Activated CD8-positive, alpha-beta memory T cell treated with anti-CD3 and anti-CD28 coated beads for 48 hours (primary cell): ENCODE measurements at regions not wholly inside any gene's neighbourhood (a gene's known extent, or its start where the extent isn't known, plus 50 kb on each side); places are given as distances from the start of the nearest gene placed in this dataset.
"Not testable (repeated sequence)": the region's sequence is repeated elsewhere in the genome, so short reads cannot be mapped to it uniquely, and the experiment has no call there.

Source experiments
- DNase-seq, 3 experiments: peaks; one replicate each; pipeline ENCODE4 v3.0.0-alpha.2; 2020; ENCODE audit warnings: low read depth in 2 of 3, low spot score in 2 of 3

DNA sequence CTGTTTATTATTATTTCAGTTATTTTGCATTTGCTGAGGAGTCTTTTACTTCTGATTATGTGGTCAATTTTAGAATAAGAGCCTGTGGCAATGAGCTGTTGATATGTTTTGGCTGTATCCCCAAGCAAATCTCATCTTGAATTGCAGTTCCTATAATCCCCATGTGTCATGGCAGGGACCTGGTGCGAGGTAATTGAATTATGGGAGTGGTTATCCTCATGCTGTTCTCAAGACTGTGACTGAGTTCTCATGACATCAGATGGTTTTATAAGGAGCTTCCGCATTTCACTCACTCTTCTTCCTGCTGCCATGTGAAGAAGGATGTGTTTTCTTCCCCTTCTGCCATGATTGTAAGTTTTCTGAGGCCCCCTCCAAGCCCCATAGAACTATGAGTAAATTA is 114.9 kb upstream of the SLCO6A1 start:
- DNase-seq, result no peak

GRCh38 chr5:102617191-102618187 is 118.7 kb upstream of the SLCO6A1 start:
- DNase-seq, result no peak

GRCh38 chr5:102622262-102622661 is 123.5 kb upstream of the SLCO6A1 start:
- DNase-seq, result no peak

DNA sequence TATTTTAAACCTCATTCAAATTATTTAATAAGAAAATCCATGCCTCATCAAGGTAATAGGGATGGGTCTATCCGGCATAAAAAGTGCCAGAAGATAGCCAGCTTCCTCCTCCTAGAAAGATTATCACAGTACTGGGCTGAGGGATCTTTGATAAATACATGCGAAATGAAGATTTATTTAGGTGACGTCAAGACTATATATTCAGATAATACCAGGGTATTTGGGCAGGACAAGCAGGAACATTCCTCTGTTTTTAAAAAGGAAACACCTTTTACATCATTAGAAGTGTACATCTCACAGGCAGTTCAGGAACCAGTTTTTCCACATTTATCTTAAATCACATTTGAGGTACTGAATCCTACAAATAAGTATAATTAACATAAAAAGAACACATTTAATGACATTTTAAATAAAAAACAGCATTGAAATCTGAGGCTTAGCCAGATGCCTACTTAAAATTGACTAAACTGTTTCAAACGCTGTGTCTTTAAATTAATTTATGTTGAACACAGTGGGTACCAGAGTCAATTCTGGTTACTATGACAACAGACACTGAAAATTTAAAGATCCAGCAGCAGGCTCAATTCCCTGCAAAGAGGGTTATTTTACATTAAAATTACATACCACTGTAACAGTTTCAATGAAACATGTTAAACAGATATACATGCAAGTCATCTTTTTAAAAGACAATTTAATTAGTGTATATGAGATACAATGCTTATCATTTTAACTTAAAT is 124.7 kb upstream of the SLCO6A1 start:
- no peak for DNase-seq

DNA sequence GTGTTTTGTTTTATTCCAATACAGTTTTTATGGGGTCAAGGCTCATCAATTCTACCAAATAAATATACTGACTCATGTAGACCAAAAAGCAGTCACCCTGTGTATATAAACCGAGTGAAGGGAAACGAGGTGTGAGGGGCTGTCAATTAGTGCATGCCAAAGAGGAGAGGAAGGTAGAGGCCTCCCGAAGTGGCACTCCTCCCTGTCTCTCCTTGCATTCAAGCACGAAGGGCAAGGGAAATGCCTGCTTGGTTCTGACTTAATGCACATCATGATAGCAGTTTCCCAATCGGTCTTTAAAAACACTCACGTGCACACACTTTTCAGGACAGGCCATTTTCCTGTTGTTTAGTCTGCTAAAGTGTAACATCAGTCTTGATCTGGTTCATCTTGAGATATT is 125.6 kb upstream of the SLCO6A1 start:
- no peak for DNase-seq

- no peak for DNase-seq
Observed at GRCh38 chr5:102625468-102625867, 126.7 kb upstream of the SLCO6A1 start.

- no peak for DNase-seq
Observed at GRCh38 chr5:102625928-102626327, 127.1 kb upstream of the SLCO6A1 start.

GRCh38 chr5:102627315-102627714 is 127.8 kb upstream of the PAM start:
- no peak for DNase-seq

- no peak for DNase-seq
Observed at GRCh38 chr5:102628441-102629175, 126.5 kb upstream of the PAM start.

GRCh38 chr5:102629827-102630605 is 125.1 kb upstream of the PAM start:
- DNase-seq, result no peak

DNA sequence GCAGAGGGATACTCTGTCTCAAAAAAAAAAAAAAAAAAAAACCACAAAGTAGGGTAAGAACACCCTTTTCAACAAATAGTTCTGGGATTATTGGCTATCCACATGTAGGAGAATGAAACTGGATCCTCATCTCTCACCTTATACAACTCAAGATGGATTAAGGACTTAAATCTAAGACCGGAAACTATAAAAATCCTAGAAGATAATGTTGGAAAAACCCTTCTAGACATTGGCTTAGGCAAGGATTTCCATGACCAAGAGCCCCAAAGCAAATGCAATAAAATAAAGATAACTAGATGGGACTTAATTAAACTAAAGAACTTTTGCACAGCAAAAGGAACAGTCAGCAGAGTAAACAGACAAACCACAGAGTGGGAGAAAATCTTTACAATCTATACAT is 119.7 kb upstream of the PAM start:
- DNase-seq, result not testable (repeated sequence)

DNA sequence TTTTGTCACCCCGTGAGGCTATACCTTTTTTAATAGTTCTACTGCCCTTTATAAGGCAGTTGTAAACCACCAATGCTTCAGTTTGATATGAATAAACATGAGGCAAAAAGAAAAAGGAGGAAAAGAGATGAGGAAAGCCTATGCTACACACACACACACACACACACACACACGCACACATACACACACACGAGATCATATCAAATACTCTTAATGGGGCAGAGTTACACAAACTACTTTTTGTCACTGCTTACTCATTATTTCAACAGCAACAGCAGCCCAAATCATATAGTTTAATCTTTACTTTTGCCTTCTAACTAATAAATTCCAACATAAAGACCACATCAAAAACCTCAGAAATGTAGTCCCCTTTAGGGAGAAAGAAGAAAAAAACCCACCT is 116.8 kb upstream of the PAM start:
- DNase-seq, result no peak

DNA sequence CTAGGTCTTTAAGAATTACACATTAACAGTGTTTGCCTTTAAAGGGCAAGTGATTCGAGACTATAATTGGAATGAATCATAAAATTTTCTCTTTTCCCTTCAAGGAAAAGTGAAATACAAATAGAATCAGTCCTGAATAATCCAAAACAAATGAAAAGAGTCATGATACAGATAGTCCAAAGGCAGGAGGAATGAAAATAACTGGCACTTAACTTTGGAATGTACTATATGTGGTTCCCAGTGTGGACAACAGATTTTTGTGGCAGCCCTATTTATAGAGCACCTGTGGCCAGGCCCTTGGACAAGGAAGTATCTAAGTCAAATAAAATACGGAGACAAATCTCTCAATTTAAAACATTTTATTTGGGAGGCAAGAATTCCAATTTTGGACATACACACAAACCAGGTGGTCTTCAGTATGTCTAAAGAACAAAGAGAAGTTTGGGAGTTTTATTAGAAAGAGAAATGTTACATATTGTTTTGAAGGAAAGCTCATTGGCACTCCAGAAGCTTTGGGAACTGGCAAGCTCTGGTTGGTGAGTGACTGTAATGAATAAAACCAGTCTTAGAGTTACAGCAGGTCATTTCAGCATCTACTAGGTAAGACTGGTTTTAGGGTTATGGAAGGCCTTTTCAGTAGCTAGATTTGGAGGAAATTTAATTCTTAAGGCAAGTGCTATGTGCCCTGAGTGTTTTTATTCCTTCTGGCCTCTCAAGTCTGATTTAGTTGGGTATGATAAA is 116.0 kb upstream of the PAM start:
- no peak for DNase-seq

DNA sequence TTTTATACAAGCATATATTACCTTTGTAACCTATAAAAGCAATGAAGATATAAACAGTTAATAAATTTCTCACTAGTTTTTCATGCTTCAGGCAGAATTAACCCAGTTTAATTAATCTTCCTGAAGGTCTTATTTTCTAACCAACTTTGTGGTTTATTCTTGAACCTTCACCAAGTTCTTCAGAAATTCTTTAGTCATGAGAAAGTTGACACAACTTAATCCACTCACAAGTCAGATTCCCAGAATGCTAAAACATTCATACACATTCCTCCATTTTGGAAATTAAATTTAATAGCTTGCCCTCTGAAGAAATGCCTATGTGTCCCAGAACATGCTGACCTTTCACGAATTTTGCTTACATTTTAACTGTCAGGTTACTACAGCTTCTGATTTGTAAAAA is 105.4 kb upstream of the PAM start:
- DNase-seq, result no peak

- DNase-seq, result no peak
Observed at GRCh38 chr5:102651466-102651865, 103.6 kb upstream of the PAM start.

DNA sequence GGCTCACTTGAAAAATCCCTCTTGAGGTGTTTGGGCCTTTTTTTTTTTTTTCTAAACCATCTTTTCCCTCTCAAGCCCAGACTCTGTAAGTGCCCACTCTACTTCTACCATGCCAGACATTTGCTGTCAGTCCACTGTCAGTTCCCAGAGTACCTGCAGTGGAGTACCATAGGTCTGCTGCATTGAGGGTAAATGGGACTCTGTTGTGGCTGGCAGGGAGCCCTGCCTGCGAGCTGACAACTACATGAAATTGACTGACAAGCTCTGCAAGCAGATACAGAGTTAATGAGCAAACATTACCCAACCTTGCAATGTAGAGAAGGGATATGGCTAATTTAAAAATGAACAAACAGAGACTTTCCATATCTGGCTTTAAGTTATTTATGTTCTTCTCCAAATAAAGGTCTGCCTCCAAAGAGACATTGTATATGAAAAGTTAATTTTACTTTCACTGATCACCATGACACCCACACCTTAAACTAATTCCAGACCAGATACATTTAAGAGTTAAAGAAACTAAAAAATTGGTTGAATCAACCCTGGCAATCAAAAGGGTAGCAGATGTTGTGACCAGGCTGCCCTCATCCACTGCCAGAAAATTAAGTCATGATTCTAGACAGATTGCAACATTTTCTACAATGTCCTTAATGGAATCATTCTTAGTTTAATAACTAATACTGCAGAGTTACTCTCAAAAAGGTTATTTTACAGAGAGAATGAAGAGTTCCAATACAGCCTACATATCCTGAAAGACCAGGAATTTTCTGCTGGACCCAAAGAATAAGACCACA is 100.4 kb upstream of the PAM start:
- no peak for DNase-seq

DNA sequence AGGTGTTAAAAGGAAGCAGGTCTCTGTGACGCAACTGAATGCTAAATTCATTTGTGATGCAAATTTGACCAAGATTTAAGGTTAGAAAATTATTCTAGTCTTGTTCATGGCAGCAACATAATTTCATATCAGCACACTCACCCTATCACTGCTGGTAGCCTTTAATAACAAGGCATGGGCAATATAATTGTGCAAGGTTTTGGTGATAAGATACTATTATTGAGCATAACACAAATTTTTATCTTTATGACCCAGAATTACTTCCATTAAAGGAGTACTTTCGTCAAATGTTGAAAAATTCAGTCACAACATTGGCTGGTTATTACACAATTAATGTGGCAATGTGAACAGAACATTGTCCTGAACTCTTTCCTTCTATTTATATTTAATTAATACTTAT is 96.0 kb upstream of the PAM start:
- DNase-seq, result no peak

- DNase-seq, result no peak
Observed at GRCh38 chr5:102660111-102660510, 95.0 kb upstream of the PAM start.
